GM19193 (cell line): ENCODE measurements at regions not wholly inside any gene's neighbourhood (a gene's known extent, or its start where the extent isn't known, plus 50 kb on each side); places are given as distances from the start of the nearest gene placed in this dataset.

Experiments
- POLR2A ChIP-seq: IDR thresholded peaks from 4 replicates; pipeline ENCODE4 v1.6.1; 2011; ENCODE audit not compliant: insufficient read depth, insufficient read length; ENCODE audit errors: extremely low read depth

GRCh38 chr10:3534433-3534832 lies 250.6 kb downstream of the KLF6 start:
- no peak for TF ChIP-seq POLR2A

GRCh38 chr10:3533296-3533695 lies 251.7 kb downstream of the KLF6 start:
- TF ChIP-seq POLR2A = no peak

GRCh38 chr10:3532644-3533043 lies 252.4 kb downstream of the KLF6 start:
- TF ChIP-seq POLR2A = no peak

- TF ChIP-seq POLR2A = no peak
Measured at GRCh38 chr10:3531670-3532069, 253.3 kb downstream of the KLF6 start.

GRCh38 chr10:3530783-3531645 lies 254.0 kb downstream of the KLF6 start:
- no peak for TF ChIP-seq POLR2A

- no peak for TF ChIP-seq POLR2A
Measured at GRCh38 chr10:3530346-3530745, 254.7 kb downstream of the KLF6 start.

GRCh38 chr10:3529691-3530090 lies 255.3 kb downstream of the KLF6 start:
- no peak for TF ChIP-seq POLR2A

- no peak for TF ChIP-seq POLR2A
Measured at GRCh38 chr10:3528823-3529403, 256.1 kb downstream of the KLF6 start.

- TF ChIP-seq POLR2A = no peak
Measured at GRCh38 chr10:3528271-3528670, 256.7 kb downstream of the KLF6 start.

- no peak for TF ChIP-seq POLR2A
Measured at GRCh38 chr10:3527869-3528268, 257.1 kb downstream of the KLF6 start.

GRCh38 chr10:3526727-3527501 lies 258.1 kb downstream of the KLF6 start:
- no peak for TF ChIP-seq POLR2A

- no peak for TF ChIP-seq POLR2A
Measured at GRCh38 chr10:3525832-3526449, 259.1 kb downstream of the KLF6 start.

GRCh38 chr10:3524086-3524960 lies 260.7 kb downstream of the KLF6 start:
- no peak for TF ChIP-seq POLR2A
